GM21381 (cell line): ENCODE measurements at regions not wholly inside any gene's neighbourhood (a gene's known extent, or its start where the extent isn't known, plus 50 kb on each side); places are given as distances from the start of the nearest gene placed in this dataset.

ENCODE experiments used
- ATAC-seq: cut with Tn5 transposase; IDR thresholded peaks from one replicate; pipeline ENCODE4 v1.9.1; 2021; ENCODE audit warnings: mild to moderate bottlenecking, moderate library complexity; ENCODE audit not compliant: unreplicated experiment

DNA sequence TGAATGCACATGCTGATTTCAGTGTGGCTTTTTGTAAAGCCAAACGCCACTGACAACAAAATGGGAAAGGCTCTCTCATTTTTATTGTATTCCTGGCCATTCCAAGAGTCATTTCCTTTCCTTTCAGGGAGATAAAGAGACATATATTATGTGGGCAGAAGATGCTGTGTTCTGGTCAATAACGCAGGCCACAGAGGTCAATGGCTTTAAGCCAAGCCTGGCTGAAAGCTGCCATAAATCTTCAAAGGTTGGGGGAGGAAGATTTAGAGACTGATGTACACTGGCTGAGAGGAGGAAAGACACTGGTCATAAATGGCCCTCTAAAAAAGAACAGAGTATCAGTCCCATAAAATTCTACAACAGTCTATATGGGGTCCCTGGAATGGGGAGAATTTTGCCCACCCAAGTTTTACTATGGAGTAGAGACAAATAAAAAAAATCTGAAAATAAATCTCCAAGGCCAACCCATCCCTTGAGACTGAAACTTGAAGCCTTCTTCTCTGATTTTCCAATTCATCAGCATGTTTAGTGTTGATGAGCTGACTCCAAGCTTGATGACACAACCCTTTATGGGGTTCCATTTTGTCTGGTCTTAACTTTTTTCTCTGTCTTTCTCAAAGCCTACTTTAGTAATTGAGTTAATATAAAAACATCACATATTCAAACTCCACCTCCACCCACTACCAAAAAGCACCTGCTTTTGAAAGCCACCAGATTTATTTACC is 152.1 kb upstream of the SLC24A2 start:
- ATAC-seq = no peak

DNA sequence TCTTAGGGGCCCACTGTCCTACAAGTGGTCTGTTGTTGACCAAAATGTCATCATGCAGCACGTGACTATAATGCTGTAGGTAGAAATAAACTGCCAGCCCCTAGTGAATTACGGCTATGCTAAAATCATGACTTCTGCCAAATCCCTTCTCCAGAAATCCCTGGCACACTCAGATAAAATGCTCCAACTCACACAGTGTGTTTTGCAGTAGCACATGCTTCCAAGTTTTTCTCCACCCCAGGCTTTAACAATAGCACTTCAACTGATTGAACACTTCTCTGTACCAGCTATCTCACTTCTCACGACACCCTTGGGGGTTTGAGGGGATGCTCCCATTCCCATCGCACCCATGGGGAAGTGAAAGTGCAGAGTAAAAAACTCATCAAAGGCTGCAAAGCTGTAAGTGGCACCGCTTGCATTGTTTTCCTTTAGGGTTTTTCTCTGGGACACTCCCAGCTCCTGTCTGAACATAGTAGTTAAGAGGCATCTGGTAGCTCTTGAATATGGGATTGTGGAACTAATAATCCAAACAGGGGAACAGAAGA is 151.0 kb upstream of the SLC24A2 start:
- no peak for ATAC-seq

DNA sequence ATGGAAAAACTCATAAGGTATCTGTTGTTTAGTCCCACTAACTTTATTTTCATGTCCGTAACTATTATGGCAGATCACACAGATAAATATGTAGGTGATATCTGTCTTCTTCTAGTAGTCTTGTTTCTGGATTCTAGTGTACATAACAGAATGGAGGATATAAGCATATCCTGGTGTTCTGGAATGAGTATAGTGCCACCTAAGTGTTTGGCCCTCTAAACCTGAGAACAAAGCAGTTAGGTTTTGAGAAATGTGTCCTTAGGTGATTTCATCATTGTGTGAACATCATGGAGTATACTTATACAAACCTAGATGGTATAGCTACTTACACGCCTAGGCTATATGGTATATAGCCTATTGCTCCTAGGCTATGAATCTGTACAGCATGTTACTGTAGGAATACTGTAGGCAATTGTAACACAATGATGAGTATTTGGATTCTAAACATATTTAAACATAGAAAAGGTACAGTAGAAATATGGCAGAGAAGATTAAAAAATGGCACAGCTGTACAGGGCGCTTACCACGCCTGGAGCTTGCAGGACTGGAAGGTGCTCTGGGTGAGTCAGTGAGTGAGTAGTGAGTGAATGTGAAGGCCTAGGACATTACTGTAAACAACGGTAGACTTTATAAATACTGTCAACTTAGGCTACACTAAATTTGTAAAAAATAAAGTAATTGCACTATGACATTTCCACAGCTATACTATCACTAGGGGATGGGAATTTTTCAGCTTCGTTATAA is 150.3 kb upstream of the SLC24A2 start:
- ATAC-seq = no peak

DNA sequence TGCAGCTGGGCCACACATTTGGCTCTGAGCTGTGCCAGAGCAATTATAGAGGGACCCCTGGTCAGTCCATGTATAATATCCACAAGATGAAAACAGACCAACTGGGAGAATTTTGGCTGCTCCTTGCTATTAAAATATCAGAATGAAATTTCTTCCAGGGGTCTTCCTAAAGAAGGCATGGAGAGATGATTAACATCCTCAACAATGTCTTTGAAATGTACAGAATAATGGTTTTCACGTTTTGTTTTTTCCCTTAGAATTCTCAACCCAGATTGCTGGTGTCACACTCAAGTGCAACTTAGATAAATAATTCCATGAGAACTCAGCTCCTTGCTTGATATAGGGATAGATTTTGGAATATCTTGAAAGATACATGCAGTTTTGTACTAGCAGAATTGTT is 148.3 kb upstream of the SLC24A2 start:
- no peak for ATAC-seq

DNA sequence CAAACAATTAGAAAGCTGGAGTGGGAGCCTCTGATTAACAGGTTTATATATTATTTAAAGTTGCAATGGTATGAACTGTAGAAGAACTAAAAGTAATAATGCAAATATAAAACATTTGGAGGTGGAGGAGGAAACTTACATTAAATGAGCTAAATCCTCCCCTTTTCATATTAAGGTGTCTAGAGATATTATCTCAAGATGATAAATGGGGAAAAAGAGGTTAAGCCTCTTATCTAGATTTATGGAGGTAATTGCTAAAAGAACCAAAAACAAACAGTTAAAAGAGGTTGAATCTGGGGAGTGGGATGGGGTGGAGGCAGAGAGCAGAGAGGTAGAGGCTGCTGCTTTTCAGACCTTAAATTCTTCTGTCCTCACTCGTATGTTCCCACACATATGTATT is 147.8 kb upstream of the SLC24A2 start:
- ATAC-seq = no peak

DNA sequence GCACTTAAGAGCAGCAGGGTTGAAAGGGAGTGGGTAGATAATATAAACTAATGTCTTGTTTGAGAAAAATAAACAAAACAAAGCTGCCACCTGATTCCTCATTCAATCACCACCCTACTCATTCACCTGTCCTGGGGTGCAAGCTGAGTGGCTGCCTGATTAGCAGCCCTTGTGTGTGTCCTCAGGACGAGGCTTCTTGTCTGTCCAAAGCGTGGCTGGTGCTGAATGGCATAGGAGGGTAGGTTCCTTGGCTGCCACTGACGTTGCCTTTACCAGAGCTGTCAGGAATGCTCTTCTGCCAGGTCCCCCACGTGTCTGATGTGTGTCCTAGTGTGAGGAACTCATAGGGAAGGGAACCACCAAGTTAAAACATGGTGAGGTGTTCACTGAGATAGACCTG is 146.6 kb upstream of the SLC24A2 start:
- no peak for ATAC-seq

DNA sequence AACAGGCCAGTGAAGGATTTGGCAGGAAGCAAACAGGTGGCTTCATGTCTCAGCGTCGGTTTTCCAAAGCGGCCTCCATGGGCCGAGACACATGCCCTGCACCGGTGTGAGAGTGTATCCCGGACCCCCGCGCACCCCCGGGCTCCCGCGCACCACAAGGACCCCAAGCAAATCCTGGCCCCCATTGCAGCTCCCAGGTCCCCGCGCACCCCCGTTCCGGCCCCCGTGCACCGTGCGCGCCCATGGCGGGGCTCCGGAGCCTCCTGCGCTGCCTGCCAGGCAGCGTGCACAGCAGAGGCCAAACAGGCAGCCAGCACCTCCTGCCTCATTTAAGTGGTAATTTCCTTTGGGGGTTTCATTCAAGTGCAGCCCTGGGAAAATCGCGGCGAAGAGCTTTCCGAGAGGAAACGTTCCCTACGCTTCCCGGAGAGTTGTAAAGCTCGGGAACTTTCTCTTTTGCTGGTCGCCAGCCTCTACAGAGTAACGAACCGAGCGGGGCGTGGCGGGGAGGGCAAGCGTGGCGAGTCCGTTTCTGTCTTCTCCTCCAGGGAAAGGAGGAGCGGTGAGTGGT is 145.5 kb upstream of the SLC24A2 start:
- no peak for ATAC-seq

DNA sequence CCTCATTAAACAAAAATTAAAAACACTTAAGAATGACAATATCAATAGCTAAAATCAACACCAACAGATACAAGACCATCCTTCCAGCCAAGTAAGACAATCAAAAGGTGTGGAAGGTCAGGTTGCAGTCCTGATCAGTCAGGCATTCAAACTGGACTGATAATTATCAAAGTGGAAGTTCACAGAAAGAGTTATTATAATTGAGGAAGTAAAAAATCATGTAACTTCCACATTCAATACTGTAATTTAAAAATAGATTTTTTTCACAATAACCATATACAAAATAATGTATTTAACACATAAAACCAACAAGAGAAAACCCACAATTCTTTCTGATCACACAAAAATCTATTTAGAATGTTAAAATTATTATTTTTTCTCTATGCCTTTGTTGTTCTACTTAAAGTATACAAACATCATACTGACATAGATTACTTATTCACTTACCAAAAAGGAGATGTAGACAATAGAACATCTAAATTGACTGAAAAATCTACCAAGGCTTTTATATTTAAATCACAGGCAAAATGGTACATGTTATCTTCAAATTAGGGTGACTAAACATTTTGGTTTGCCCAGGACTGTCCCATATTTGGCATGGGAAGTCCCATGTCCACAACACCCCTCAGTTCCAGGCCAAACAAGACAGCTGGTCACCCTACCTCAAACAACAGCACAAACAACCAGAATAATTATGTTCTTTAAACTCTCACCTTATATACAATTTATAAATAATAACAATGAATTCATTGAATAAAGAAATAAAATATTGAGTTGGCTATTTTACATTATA is 142.5 kb upstream of the SLC24A2 start:
- no peak for ATAC-seq

DNA sequence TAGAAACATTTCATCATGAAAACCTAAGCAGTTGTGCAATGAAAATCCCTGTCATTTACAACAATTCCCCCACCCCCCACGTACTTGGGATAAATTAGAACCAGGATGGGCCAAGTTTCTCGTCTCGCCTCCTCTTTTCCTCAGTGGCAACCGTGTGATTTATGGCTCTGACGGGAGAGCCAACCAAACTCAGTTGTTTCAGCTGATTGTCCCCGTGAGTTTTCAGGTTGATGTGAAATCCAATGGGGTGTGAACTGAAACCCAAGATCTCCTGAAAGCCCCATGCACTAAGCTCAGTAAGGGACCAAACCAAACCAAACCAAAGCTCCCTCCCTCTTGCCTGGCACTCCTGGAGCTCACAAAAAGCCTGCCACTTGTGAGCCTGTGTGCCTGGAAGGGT is 138.7 kb upstream of the SLC24A2 start:
- ATAC-seq = no peak

DNA sequence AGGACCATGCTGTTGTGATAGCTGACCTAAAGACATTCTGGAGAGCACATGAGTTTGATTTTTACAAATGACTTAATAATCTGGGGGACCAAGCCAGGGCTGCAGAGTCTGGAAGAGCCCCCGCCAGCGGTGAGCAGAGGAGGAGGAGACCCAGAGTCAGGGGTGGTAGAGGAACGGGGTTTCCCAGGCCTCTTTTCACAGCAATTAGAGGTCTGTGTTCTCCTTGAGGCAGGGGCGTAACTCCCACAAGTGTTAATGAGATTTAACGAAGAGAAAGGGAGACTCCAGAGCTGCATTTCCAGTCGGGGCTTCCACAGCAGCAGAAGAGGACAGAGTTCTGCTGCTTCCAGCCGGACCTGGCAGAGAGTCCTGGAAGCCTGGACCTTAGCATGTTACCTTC is 137.9 kb upstream of the SLC24A2 start:
- ATAC-seq = no peak

DNA sequence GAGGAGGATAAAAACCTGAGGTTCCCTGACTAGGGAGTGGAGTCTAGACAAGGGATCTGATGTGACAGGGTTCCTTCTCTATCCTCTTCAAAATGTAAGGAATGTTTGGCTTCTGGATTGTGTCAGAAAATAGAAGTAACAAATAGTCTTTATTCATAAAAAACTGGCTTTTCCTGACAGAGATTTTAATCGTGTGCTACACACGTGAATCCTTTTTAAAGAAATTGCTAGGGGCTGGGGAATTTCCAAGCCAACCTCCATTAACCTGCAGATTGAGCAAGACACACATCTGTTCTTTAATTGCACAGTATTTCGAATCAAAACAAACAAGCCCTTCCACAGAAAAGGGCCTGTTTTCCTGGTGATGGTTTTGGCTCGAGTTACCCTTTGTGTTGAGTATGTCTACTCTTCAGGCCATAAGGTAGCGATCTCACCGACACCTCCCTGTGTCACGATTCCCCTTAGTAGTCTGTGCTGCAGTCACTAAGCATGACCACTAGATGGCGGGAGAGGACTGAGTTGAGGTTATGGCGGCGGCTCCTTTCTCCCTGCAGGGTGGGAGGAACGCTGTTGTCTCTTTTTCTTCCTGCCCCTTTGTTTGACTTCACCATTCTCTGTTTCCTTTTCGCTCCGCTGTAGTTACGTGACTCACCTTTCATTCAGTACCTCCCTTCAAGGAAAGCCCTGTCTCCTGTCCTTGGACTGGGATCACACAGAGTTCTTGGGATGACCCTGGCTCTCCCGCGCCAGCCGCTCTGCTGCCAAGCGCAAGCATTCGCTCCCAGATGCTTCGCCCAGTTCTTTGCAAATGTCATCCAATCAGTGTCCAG is 137.1 kb upstream of the SLC24A2 start:
- peak; percentile 95 for ATAC-seq

DNA sequence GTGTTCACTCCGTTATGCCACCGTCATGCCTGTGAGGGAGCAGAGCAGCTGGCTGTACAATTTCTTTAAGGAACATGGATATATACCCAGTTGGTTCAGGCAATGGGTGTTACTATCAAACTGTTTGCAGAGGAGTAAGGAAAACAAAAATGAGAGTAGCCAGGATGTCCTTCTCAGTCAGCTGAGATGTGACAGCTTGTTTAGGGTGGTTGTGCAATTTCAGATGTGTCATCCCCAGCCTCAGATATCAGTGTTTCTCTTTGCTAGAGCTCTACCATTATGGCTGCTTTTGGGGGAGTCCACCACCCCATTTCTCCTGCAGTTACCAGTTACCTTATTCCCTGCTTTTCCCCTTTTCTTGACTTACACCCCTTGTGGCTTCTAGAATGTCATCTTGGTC is 135.2 kb upstream of the SLC24A2 start:
- ATAC-seq = no peak

DNA sequence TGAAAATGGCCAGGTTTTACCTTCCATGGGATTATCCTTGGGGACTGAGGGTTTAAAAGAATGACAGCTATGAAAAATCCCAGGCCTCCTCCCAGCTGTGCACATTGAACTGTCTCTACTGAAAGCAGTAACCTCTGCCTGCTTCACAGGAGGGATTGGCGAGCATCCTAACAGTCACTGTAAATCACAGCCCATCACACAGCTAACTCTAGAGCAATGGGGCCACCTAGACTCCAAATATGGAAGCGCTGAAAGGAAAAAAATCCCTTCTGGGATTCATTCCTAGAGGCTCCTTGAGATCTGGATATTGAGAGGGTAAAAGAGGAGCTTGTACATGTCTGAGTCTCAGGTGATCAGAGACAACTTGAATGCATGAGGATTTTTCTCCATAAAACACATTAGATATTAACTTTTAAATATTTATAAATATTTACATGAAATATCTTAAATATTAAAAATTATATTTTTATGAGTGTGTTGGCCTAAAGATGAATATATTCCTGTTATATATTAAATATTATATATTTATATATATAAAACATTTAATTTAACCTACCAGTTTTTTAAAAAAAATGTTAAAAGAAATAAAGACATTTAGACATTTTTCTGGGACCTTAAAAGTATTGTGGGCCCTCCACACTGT is 133.8 kb upstream of the SLC24A2 start:
- no peak for ATAC-seq

DNA sequence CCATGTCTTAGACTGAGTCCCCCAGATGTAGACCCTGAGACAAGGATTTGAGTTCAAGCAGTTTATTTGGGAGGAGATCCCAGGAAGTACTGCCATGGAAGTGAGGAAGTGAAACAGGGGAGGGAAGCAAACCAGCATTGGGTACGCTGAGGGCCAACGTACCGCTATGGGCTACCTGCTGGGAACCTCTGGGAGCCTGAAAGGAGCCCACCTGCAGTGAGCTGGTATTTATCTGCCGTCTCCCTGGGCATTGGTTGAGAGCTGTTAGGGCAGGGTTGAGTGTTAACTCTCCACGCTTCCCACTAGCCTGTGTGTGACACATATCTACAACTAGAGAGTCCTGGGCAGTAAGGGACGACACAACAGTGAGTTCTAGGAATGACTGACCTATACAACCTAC is 131.6 kb upstream of the SLC24A2 start:
- ATAC-seq = no peak

DNA sequence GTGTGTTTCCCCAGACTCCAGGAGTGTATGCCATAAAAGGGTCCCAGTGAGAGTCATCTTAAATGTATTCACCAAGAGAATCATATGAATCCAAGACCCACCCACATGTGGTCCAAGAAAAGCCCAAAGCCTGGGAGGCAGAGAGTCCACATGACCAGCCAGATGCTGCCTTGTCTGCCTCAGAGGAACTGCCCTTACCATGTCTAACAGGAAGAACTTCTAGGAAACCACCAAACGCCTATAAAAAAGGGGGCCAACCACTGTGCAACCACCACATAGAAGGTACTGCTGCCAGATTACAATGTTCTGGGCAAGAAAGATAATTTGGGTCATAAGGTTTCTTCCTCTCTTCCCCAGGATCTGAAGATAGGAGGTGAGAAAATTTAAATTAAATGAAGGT is 129.8 kb upstream of the SLC24A2 start:
- ATAC-seq = no peak

DNA sequence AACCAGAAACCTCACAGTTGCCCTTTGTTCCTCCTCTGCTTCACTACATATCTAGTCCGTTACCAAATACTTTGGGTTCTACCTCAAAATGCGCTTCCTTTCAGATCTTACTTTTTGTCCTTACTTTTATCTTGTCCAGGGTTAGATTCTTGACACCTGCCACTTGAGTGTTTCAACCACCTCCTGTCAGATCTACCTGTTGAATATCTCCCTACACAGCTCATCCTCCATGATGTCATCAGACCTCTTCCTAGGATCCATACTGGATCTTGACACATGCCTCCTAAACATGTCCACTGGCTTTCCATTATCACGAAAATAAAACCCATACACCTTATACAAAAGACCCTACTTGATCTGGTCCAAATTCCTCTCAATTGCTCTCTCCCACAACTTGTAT is 125.2 kb upstream of the SLC24A2 start:
- ATAC-seq = no peak

DNA sequence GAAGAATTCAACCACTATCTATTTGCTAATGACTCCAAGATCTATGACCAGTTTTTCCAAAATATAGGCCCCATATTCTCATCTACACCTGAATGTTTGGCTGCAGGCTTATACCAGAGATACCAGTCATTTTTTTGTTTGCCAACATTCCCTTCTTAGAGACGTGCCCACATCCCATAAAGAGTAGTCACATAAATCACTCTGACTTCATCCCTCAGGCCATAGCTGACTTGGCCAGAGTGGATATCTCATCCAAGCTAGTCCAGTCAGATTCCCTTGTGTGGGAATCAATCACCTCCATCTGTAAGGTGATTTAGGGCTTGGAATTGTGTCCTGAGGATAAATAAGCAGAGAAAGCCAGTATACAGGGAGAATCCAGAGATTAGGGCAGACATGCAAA is 124.3 kb upstream of the SLC24A2 start:
- no peak for ATAC-seq

DNA sequence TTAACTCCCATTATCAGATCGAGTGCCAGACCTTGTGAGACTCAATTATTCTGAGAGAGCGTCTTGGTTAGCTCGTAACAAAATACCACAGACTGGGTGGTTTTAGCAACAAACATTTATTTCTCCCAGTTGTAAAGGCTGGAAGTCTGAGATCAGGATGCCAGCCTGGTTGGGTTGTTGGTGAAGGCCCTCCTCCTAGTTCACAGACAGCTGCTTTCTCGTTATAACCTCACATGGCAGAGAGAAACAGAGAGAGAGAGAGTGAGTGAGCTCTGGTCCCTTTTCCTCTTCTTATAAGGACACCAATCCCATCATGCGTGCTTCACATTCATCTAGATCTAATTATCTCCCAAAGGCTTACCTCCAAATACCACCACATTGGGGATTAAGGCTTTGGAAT is 114.2 kb upstream of the SLC24A2 start:
- ATAC-seq = no peak

DNA sequence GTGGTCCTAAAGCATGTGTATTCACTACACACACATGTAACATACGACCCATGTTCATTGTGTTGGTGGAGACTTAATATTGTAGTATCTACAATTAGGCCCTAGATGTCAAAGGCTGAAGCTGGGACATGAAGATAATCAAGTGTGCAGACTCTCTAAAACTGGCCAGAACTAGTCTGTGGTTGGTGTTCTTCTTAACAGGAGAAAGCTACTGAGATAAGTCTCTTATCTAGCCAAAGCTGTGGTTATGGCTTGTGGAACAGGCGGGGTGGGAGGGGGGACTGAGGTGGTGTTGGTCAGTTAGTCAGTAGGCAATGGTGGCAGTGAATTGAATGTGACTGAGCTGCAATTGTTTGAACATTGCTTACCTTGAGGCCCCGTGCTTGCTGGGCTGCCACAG is 112.7 kb upstream of the SLC24A2 start:
- ATAC-seq = no peak

DNA sequence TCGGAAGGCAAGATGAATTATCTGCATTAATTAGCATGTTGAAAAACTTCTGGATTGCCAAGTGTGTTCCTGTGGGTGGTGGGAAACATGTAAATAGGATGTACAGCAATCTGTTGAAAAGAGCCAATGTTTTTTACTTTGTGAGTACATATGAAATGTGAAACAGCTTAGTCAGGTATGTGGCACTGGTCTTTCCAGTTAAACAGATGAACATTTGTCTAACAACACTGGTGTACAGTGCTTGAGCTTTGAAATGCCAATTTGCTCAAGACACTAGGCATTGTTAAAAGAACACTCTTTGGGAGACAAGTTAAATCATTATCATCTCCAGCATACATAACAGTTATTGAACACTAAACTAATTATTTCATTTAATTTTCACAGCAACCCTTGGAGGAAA is 107.3 kb upstream of the SLC24A2 start:
- no peak for ATAC-seq
